KMS-11 (cell line): ENCODE measurements at regions not wholly inside any gene's neighbourhood (a gene's known extent, or its start where the extent isn't known, plus 50 kb on each side); places are given as distances from the start of the nearest gene placed in this dataset.

Source experiments
- H2AFZ ChIP-seq: fragments of 200-600 bp; sonication (generic); 2 replicates; pipeline ENCODE4 v1.6.1; 2016; ENCODE audit warnings: antibody characterized with exemption, mixed run types, low read depth
- H3K27ac ChIP-seq: fragments of 200-600 bp; sonication (generic); 2 replicates; pipeline ENCODE4 v1.6.1; 2016; ENCODE audit warnings: mild to moderate bottlenecking, mixed run types
- H3K27me3 ChIP-seq: fragments of 200-600 bp; sonication (generic); 2 replicates; pipeline ENCODE4 v1.6.1; 2017; ENCODE audit warnings: mild to moderate bottlenecking, low read depth, mixed run types, moderate library complexity; ENCODE audit not compliant: insufficient read depth
- H3K36me3 ChIP-seq: fragments of 200-600 bp; sonication (generic); 2 replicates; pipeline ENCODE4 v1.6.1; 2017; ENCODE audit warnings: mild to moderate bottlenecking, mixed run types; ENCODE audit not compliant: insufficient read depth
- H3K4me1 ChIP-seq: fragments of 200-600 bp; sonication (generic); 2 replicates; pipeline ENCODE4 v1.6.1; 2016; ENCODE audit warnings: mild to moderate bottlenecking, low read depth, mixed run types; ENCODE audit not compliant: poor library complexity, severe bottlenecking
- H3K4me2 ChIP-seq: fragments of 200-600 bp; sonication (generic); 2 replicates; pipeline ENCODE4 v1.7.0; 2016; ENCODE audit warnings: mild to moderate bottlenecking, mixed run types
- H3K4me3 ChIP-seq: fragments of 200-600 bp; sonication (generic); IDR thresholded peaks from 2 replicates; pipeline ENCODE4 v1.6.1; 2017; ENCODE audit warnings: low read depth, low read length, mixed read lengths; ENCODE audit not compliant: insufficient read depth
- H3K79me2 ChIP-seq: fragments of 200-600 bp; sonication (generic); 2 replicates; pipeline ENCODE4 v1.6.1; 2016; ENCODE audit warnings: low read depth, mixed run types; ENCODE audit not compliant: insufficient read depth
- H3K9ac ChIP-seq: fragments of 200-600 bp; sonication (generic); 2 replicates; pipeline ENCODE4 v1.6.1; 2016; ENCODE audit warnings: mild to moderate bottlenecking, mixed run types
- H4K20me1 ChIP-seq: fragments of 200-600 bp; sonication (generic); 2 replicates; pipeline ENCODE4 v1.6.1; 2016; ENCODE audit warnings: mild to moderate bottlenecking, mixed run types; ENCODE audit not compliant: insufficient read depth
- TF ChIP-seq, protein P1 (sequence below): fragments of 200-600 bp; sonication (generic); conservative IDR thresholded peaks from 2 replicates; pipeline ENCODE4 v1.6.1; 2017; ENCODE audit warnings: low read depth, mild to moderate bottlenecking, antibody characterized with exemption, low read length, moderate library complexity, mixed read lengths

DNA sequence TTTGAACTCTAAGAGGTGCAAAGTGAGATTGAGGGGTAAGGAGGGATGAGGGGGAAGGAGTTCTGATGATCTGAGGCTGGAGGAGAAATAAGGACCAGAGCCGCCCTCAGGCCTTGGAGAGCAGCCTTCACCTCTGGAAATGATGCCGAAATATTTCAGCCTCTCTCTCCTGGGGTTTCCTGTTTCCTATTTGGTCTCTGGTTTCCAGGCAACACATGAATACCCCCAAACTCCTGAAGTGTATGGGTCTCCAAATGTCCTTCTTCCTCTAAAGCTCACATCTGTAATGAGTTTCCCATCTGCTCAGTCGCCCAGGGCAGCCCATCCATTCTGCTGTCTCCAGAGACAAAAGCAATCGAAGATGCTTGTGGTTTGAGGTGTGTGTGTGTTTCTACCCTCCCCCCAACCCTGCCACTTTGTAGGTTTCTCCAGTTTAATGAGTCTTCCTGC, 52.0 kb upstream of the FAM20B start:
- no peaks in the 10 kb centered on the region for H4K20me1 ChIP-seq
- H3K4me1 ChIP-seq: peaks cover 87% of the 10 kb centered on the region
- peak overlapping the region; percentile 81 for H3K27ac ChIP-seq
- TF ChIP-seq, protein P1, sequence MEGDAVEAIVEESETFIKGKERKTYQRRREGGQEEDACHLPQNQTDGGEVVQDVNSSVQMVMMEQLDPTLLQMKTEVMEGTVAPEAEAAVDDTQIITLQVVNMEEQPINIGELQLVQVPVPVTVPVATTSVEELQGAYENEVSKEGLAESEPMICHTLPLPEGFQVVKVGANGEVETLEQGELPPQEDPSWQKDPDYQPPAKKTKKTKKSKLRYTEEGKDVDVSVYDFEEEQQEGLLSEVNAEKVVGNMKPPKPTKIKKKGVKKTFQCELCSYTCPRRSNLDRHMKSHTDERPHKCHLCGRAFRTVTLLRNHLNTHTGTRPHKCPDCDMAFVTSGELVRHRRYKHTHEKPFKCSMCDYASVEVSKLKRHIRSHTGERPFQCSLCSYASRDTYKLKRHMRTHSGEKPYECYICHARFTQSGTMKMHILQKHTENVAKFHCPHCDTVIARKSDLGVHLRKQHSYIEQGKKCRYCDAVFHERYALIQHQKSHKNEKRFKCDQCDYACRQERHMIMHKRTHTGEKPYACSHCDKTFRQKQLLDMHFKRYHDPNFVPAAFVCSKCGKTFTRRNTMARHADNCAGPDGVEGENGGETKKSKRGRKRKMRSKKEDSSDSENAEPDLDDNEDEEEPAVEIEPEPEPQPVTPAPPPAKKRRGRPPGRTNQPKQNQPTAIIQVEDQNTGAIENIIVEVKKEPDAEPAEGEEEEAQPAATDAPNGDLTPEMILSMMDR: no peak
- peak overlapping the region; percentile 9; the same call in 1 of the 2 replicates for H2AFZ ChIP-seq
- peak overlapping the region; percentile 56 for H3K4me3 ChIP-seq
- H3K79me2 ChIP-seq: no peaks in the 10 kb centered on the region
- peak overlapping the region; percentile 16; the same call in 1 of the 2 replicates for H3K9ac ChIP-seq
- H3K4me2 ChIP-seq: peak overlapping the region; percentile 92
- no peaks in the 10 kb centered on the region for H3K36me3 ChIP-seq
- no peaks in the 10 kb centered on the region for H3K27me3 ChIP-seq
